ENCODE measurements at regions not wholly inside any gene's neighbourhood (a gene's known extent, or its start where the extent isn't known, plus 50 kb on each side); places are given as distances from the start of the nearest gene placed in this dataset.

DNA sequence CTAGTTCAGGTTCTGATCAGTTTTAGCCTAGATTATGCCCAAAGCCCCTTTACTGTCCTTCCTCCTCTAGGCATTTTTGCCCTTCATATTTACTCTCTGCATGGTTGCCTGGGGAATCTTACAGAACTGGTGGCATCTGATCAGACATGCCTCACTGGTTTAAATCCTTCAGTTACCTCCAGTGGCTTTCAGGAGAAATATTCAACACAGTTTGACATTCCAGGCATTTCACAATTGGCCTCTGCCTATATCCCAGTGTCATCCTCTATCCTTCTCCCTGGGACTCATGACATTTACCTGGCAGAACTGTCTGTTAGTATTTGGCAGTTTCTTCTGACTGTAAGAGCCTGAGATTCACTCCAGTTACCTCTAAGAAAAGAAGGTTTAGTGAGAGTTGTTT lies 152.9 kb upstream of the MEIS1 start:
- H3K27me3 ChIP-seq, result no peaks in the 10 kb centered on the region
- intact Hi-C loops (cut with DNase I; ENCODE audit: low total_unique reads), result no loop called here
- H3K27ac ChIP-seq, result no peak overlapping the region
- no peak overlapping the region for H3K4me3 ChIP-seq
- DNase-seq, result no peak
- H3K36me3 ChIP-seq (ENCODE audit: low read depth, missing control alignments), result no peaks in the 10 kb centered on the region
- no peaks in the 10 kb centered on the region for H3K4me1 ChIP-seq
- H3K9me3 ChIP-seq, result no peaks in the 10 kb centered on the region
- no peak for TF ChIP-seq POLR2A (IDR thresholded peaks at IDR 0.05)
- TF ChIP-seq, protein P1, sequence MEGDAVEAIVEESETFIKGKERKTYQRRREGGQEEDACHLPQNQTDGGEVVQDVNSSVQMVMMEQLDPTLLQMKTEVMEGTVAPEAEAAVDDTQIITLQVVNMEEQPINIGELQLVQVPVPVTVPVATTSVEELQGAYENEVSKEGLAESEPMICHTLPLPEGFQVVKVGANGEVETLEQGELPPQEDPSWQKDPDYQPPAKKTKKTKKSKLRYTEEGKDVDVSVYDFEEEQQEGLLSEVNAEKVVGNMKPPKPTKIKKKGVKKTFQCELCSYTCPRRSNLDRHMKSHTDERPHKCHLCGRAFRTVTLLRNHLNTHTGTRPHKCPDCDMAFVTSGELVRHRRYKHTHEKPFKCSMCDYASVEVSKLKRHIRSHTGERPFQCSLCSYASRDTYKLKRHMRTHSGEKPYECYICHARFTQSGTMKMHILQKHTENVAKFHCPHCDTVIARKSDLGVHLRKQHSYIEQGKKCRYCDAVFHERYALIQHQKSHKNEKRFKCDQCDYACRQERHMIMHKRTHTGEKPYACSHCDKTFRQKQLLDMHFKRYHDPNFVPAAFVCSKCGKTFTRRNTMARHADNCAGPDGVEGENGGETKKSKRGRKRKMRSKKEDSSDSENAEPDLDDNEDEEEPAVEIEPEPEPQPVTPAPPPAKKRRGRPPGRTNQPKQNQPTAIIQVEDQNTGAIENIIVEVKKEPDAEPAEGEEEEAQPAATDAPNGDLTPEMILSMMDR (IDR thresholded peaks at IDR 0.05), result no peak

DNA sequence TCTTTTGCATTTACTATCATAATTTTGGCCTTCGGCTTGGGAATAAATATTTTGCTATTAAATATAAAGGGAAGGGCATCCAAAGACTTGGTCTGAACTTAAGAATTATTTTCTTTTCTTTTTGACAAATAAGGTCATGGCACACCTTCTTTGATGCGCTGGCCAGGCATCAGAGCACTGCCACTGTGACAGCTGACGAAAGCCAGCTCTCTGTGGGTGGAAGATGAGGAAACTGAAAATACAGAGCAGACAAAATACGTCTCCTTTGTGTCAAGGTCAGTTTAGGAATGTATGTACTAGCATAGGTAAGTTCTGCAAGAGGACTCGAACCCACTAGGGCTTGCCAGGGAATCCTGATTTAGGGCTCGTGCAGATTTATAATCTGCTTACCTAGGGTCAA lies 155.9 kb upstream of the MEIS1 start:
- 85 to 89% methylated on average over 6 of the region's 6 CpGs for WGBS, 2 donors
- TF ChIP-seq, protein P1 (IDR thresholded peaks at IDR 0.05), result no peak
- no peak for TF ChIP-seq POLR2A (IDR thresholded peaks at IDR 0.05)
- DNase-seq, result no peak
- intact Hi-C loops (cut with DNase I; ENCODE audit: low total_unique reads), result no loop called here
- H3K27ac ChIP-seq, result no peak overlapping the region
- H3K4me1 ChIP-seq, result no peaks in the 10 kb centered on the region
- no peaks in the 10 kb centered on the region for H3K9me3 ChIP-seq
- no peaks in the 10 kb centered on the region for H3K27me3 ChIP-seq
- no peak overlapping the region for H3K4me3 ChIP-seq
- no peaks in the 10 kb centered on the region for H3K36me3 ChIP-seq (ENCODE audit: low read depth, missing control alignments)

DNA sequence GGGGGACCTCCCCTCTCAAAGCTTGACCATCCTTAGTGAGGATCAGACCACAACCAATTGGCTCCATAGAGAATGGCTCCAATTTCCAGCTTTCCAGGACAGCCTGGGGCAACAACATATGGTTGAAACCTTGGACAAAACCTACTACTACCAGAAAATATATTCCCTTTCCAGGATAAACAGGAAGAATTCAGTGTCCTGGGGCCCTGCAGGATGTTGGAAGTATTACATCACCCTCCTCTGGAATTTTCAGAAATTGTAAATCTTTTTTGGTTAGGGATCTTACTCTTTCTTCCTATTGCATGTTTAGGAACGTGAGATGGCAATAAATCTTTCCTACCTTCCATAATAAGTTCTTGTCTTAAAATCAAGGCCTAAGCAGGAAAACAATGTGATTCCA lies 158.9 kb upstream of the MEIS1 start:
- H3K27ac ChIP-seq, result no peak overlapping the region
- 73 to 86% methylated on average over 1 of the region's 1 CpG for WGBS, 2 donors
- H3K36me3 ChIP-seq (ENCODE audit: low read depth, missing control alignments), result no peaks in the 10 kb centered on the region
- H3K4me3 ChIP-seq, result no peak overlapping the region
- no peak for DNase-seq
- H3K9me3 ChIP-seq, result no peaks in the 10 kb centered on the region
- no peaks in the 10 kb centered on the region for H3K4me1 ChIP-seq
- intact Hi-C loops (cut with DNase I; ENCODE audit: low total_unique reads), result no loop called here
- H3K27me3 ChIP-seq, result no peaks in the 10 kb centered on the region
- TF ChIP-seq POLR2A (IDR thresholded peaks at IDR 0.05), result no peak
- TF ChIP-seq, protein P1 (IDR thresholded peaks at IDR 0.05), result no peak

DNA sequence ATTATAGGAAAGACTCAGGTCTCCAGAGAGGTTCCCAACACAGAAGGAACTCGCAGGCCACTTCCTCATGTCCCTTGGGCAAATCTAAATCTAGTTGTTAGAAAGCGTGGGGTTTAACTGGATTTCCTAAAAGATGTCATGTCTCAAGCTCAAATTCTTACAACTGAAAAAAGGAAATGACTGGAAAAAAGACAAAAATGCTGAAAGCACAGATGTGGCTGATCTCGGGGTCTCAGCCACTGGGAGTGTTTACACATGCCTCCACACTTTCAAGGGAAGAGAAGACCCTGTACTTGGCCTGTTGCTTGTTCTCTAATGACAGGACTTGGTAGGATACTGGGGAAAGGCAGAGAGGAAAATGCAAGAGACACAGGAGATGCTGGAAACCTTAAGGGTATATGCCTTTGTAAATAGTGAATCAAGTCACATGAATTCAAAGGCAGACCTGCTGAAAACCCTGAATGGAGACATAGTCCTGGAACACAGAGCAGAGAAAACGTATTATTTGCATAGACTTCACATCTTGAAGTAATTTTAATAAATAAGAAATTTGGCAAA lies 160.9 kb upstream of the MEIS1 start:
- WGBS, 2 donors, result 51 to 61% methylated on average over 4 of the region's 4 CpGs
- no peak overlapping the region for H3K4me3 ChIP-seq
- TF ChIP-seq POLR2A (IDR thresholded peaks at IDR 0.05), result no peak
- TF ChIP-seq, protein P1 (IDR thresholded peaks at IDR 0.05), result no peak
- no peaks in the 10 kb centered on the region for H3K36me3 ChIP-seq (ENCODE audit: low read depth, missing control alignments)
- H3K9me3 ChIP-seq, result no peaks in the 10 kb centered on the region
- H3K4me1 ChIP-seq, result no peaks in the 10 kb centered on the region
- no peaks in the 10 kb centered on the region for H3K27me3 ChIP-seq
- DNase-seq, result no peak
- intact Hi-C loops (cut with DNase I; ENCODE audit: low total_unique reads), result no loop called here
- no peak overlapping the region for H3K27ac ChIP-seq

DNA sequence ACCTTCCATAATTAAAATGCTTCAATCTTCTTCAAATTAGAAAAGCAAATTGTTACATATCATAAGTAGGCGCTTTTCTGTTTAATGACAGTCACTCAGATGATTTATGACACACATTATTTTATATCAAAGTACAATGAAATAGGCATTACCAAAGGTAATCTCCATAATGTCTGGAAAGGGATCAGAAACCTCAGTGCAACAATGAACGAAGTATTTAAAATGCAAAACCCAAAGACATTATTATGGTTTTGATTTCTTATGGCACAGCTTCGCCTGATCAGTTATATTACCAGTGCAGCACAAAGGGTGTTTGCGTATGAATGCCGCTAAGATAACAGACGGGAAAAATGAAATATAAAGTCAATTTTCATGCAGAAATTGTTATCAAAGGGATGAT lies 162.2 kb upstream of the MEIS1 start:
- intact Hi-C loops (cut with DNase I; ENCODE audit: low total_unique reads), result no loop called here
- H3K4me1 ChIP-seq, result no peaks in the 10 kb centered on the region
- TF ChIP-seq, protein P1 (IDR thresholded peaks at IDR 0.05), result no peak
- TF ChIP-seq POLR2A (IDR thresholded peaks at IDR 0.05), result no peak
- H3K27ac ChIP-seq, result no peak overlapping the region
- no peaks in the 10 kb centered on the region for H3K27me3 ChIP-seq
- no peak overlapping the region for H3K4me3 ChIP-seq
- no peaks in the 10 kb centered on the region for H3K36me3 ChIP-seq (ENCODE audit: low read depth, missing control alignments)
- no peaks in the 10 kb centered on the region for H3K9me3 ChIP-seq
- 86 to 94% methylated on average over 6 of the region's 6 CpGs for WGBS, 2 donors
- no peak for DNase-seq
